ENCODE measurements at regions not wholly inside any gene's neighbourhood (a gene's known extent, or its start where the extent isn't known, plus 50 kb on each side); places are given as distances from the start of the nearest gene placed in this dataset.
"Not testable (repeated sequence)": the region's sequence is repeated elsewhere in the genome, so short reads cannot be mapped to it uniquely, and the experiment has no call there.

DNA sequence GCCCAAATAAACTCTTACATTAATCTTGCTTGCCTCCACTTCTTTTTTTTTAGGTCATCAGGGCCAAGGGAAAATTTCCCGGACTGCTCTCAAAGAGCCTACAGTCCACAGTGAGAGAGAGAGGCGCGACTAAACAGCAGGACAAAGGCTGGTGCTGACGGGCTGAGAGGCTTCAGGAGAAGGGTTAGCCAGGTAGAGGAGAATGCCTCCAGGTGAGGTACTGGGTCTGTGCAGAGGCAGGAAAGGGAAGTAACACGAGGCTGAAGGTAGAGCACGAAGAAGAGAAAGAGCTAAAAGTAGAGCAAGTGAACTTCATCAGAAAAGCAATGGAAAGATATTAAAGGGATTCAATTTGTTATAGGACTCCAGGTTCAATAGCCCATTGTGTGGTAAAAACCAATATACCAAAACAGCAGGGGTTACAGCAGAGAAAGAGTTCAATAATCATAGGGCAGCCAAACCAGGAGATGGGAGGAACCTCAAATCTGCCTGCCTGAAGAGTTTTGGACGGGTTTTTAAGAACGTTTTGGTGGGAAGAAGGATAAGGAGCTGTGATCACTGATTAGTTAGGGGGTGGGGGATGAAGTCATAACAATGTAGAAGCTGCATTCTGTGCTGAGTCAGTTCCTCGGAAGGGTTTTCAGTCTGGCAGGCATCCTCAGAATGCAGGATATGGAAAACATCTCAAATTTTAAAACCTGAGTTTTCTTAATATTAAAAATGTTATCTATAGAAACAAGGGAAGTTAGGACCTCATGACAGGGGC lies 171.5 kb downstream of the AKR1D1 start:
- DNase-seq (no peak), ATAC-seq (no peak)
- intact Hi-C loops (cut with micrococcal nuclease): no loop called here

DNA sequence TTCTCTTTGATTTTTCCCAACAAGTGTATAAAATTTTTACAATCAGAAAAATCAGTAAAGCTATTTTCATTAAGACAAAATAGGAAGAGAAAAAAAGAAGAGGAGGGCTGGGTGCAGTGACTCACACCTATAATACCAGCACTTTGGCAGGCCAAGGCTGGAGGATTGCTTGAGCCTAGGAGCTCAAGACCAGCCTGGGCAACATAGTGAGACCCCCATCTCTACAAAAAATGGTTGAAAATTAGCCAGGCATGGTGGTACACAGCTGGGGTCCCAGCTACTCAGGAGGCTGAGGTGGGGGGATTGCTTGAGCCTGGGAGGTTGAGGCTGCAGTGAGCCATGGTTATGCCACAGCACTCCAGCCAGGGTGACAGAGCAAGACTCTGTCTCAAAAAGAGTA lies 172.3 kb downstream of the AKR1D1 start:
- intact Hi-C loops (cut with micrococcal nuclease): no loop called here
- no peak for ATAC-seq
- no peak for DNase-seq

DNA sequence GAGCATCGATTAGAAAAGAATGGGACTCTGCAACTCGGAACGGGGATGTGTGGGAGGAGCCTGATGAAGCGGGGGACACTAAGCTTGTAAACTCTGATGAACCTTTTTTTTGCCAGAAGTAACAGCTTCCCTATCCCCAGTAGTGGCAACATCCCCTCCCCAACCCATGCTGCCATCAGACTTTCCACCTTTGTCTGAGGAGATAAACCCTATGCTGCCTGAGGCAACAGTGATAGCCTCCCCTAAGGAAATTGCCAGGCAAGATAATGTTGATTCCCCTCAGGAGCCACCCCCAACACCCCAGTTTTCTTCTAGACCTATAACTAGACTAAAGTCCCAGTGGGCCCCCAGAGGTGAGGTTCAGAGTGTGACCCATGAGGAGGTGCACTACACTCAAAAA lies 173.7 kb downstream of the AKR1D1 start:
- intact Hi-C loops (cut with micrococcal nuclease): no loop called here
- DNase-seq (no peak), ATAC-seq (no peak)

DNA sequence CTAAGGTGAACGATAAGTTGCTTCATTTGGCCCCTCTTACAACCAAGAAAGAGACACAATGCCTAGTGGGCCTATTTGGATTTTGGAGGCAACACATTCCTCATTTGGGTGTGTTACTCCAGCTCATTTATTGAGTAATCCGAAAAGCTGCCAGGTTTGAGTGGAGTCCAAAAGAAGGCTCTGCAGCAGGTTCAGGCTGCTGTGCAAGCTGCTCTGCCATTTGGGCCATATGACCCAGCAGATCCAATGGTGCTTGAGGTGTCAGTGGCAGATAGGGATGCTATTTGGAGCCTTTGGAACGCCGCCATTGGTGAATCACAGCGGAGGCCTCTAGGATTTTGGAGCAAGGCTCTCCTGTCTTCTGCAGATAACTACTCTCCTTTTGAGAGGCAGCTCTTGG lies 176.4 kb downstream of the AKR1D1 start:
- peak; percentile 61 for ATAC-seq
- peak; percentile 37 for DNase-seq
- intact Hi-C loops (cut with micrococcal nuclease): not testable (repeated sequence)

DNA sequence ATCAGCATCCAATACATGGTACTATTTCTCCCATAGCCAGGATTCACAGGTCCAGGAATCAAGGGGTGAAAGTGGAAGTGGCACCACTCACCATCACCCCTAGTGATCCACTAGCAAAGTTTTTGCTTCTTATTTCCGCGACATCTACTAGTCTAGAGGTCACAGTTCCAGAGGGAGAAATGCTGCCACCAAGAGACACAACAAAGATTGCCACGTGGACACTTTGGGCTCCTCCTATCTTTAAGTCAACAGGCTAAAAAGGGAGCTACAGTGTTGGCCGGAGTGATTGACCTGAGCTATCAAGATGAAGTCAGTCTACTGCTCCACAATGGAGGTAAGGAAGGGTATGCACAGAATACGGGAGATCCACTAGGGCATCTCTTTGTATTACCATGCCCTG lies 178.2 kb downstream of the AKR1D1 start:
- ATAC-seq (no peak), DNase-seq (no peak)
- intact Hi-C loops (cut with micrococcal nuclease): no loop called here

DNA sequence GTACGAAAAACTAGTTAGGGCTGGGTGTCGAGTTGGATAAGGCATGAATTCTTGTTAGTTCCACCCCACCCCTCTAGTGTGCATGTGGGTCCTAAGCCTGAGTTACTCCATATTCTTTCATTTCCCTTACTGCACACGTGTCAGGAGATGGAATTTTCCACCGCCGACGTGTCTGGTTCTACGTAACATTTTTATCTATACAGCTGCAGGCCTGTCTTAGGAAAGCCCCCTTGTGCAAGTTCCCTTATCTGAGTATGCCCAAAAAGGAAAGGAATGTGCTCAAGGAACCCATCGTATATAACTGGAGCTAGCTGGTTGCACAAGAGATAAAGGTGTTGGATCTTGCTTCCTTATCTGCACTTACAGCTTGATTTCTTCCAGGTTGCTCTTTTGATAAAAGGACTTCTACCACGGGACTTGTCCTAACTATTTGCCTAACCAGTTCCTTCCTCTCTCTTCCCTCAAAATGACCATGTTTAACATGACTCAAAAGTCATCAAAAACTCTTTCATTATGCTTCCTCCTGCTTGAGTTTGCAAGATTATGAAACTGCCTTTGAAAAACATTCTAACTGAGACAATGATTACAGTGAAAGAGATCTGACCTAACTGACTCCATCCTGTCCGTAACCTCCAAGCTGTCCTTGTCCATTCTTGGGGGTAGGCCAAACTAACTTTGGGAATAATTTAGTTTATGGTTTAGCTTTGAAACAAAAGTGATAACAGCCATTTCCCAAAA lies 181.4 kb downstream of the AKR1D1 start:
- DNase-seq (no peak), ATAC-seq (peak; percentile 63)
- intact Hi-C loops (cut with micrococcal nuclease): no loop called here

DNA sequence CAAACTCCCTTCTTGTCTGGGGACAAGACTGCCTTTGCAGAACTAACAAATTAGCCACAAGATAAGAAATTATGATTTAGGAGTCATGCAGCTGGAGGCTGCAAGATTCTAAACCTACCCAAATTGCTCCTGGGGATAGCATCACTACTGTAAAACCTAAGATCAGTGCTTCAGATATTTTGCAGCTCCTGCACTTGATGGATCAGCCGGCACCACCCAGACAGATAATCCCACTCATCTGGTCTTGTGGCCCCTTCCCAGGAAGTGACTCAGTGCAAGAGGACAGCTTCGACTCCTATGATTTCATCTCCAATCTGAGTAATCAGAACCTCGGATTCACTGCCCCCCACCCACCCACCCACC lies 181.9 kb downstream of the AKR1D1 start:
- DNase-seq (no peak), ATAC-seq (no peak)
- intact Hi-C loops (cut with micrococcal nuclease): no loop called here

DNA sequence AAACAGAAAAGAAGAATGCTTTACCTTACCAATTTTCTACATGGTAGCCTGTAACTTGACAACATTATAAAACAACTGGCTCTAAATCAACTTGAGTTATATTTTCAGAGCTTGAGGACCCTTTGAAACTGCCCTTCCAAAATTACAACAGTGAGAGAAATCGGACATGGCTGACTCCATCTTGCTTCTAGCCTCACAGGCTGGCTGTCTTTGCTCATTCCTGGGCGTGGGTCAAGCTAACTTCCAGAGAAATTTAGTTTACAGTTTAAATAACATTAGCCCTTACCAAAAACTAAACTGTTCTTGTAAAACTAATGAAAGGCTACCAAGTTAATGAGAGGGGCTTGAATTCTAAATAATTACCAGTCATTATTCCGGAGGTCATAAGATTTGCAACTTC lies 183.4 kb downstream of the AKR1D1 start:
- DNase-seq (no peak), ATAC-seq (no peak)
- intact Hi-C loops (cut with micrococcal nuclease): no loop called here

DNA sequence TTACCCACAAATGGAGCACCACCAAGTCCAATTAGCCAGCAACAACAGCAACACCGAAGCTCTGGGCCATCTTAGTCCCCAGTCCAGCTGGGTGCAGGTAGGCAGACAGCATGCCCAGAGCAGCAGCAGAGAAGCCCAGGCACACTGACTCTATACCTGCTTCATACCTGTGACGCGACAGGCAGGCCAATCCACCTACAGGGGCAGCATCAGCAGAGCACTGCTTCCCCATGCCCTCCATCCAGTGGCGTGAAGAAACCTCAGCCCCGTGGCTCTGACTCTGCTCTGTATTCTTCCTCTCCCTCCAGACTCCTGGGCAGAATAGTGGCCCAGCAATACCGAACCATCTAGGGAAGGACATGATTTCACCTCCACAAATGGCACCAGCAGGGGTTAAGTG lies 191.7 kb downstream of the AKR1D1 start:
- intact Hi-C loops (cut with micrococcal nuclease): no loop called here
- ATAC-seq (no peak), DNase-seq (no peak)

DNA sequence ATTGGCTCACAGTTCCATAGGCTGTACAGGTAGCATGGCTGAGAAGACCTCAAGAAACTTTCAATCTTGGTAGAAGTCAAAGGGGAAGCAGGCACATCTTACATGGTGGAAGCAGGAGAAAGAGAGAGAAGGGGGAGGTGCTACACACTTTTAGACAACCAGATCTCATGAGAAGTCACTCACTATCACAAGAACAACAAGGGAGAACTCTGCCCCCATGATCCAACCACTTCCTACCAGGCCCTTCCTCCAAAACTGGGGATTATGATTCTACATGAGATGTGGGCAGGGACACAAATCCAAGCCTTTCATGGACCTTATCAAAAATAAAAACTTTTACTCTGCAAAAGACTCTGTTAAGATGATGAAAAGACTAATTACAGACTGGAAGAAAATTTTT lies 183.2 kb upstream of the TRIM24 start:
- intact Hi-C loops (cut with micrococcal nuclease): no loop called here
- no peak for ATAC-seq
- DNase-seq: no peak

DNA sequence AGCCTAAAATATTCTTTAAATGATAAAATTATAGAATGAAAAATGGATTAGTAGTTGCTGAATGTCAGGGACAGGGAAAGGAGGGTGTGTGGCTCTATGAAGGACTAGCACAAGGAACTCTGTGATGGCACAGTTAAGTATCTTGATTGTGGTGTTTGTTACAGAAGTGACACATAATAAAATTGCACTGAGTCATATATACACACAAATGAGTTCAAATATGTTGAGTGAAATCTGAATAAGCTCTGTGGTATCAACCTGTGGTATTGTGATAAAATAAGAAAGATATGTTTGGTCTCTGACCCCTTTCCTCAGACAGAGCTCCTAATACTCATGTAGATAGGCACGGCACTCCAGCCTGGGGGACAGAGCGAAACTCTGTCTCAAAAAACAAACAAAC lies 181.5 kb upstream of the TRIM24 start:
- no peak for ATAC-seq
- intact Hi-C loops (cut with micrococcal nuclease): no loop called here
- DNase-seq: no peak

DNA sequence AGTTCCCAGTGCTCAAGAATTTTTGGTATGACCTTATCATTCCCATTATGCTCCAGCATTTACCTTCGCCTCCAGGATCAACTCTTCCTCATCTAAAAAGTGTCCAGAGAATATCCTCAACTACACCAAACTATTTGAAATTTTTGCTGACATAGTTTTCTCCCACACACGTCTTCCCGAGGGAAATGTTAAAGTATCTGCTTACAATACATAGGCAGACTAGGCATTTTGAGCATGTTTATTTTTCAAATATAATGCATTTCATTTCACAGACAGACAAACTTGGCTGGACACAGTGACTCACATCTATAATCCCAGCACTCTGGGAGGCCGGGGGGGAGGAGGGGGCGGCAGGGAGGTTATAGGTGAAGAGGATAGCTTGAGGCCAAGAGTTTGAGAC lies 177.1 kb upstream of the TRIM24 start:
- no peak for ATAC-seq
- DNase-seq: no peak
- intact Hi-C loops (cut with micrococcal nuclease): no loop called here

DNA sequence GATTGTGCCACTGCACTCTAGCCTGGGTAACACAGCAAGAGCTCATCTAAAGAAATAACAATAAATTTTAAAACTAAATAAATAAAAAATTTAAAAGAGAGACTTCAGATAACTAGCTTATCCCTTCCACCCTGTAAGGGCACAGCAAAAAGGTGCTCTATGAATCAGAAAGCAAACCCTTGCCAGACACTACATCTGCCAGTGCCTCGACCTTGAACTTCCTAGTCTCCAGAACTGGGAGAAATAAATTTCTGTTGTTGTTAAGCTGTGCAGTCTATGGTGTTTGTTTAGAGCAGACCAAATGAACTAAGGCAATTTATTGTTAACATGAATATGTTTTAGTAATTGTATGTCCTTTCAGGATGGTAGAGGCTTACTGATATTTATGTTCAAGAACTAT lies 174.9 kb upstream of the TRIM24 start:
- DNase-seq: no peak
- ATAC-seq: no peak
- intact Hi-C loops (cut with micrococcal nuclease): no loop called here

DNA sequence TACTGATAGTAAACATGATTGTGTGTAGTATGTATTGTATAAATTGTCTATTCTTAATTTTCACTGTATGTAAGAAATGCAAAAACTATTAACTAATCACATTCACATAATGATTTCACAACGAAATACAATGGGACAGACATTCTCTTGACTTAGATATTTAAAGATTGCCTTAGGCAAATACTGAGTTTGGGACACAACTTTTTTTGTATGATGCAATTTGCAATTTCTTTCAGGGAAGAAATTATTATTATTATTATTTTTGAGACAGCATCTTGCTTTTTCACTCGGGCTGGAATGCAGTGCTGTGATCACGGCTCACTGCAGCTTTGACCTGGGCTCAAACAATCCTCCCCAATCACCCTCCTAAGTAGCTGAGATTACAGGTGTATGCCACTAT lies 173.2 kb upstream of the TRIM24 start:
- intact Hi-C loops (cut with micrococcal nuclease): no loop called here
- DNase-seq (no peak), ATAC-seq (no peak)

DNA sequence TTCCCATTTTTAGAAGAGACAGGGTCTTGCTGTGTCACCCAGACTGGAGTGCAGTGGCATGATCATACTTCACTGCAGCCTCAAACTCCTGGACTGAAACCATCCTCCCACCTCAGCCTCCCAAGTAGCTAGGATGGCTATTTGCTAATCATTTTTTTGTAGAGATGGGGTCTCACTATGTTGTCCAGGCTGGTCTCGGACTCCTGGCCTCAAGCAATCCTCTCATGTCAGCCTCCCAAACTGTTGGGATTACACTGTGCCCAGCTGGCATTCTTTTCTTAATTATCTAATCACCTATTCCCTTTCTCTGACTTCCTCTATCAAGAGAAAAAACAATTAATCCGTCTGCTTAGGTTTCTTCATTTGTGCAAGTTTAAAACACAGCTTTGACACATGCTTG lies 172.5 kb upstream of the TRIM24 start:
- intact Hi-C loops (cut with micrococcal nuclease): no loop called here
- no peak for DNase-seq
- ATAC-seq: no peak

DNA sequence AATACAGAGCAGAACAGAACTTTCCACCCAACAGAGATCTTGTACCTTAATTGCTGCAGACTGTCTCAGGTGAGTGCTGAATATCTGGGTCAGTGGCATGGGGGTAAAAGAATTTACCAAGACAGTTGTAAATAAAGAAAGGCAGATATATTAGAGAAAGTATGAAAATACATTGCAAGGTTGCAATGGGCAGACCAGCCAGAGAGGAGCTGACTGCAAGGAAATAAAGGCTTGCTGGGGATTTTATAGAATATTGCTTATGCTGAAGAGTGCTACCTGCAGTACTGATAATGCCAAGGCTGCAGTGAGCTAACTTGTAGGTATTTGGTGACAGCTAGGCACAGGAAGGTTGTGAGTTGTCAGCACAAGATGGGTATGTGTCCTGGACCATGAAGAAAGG lies 171.0 kb upstream of the TRIM24 start:
- intact Hi-C loops (cut with micrococcal nuclease): no loop called here
- ATAC-seq (no peak), DNase-seq (no peak)

DNA sequence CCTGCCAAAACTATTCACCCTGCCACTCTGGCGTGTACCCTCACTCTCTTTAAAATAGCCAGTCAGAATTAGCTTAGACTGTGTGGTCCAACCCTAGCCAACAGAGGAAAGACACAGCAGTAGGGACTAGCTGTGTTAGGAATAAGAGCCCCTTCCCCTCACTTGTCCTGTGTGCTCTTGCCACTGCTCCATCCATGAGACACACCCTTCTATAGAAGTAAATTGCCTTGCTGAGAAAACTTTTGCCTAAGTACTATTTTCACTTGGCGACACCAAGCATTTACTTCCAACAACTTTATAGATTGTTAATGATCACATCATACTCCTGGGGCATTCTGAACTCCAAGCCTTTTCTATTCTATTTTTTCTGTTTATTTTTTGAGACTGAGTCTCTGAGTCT lies 170.2 kb upstream of the TRIM24 start:
- ATAC-seq: no peak
- no peak for DNase-seq
- intact Hi-C loops (cut with micrococcal nuclease): no loop called here

DNA sequence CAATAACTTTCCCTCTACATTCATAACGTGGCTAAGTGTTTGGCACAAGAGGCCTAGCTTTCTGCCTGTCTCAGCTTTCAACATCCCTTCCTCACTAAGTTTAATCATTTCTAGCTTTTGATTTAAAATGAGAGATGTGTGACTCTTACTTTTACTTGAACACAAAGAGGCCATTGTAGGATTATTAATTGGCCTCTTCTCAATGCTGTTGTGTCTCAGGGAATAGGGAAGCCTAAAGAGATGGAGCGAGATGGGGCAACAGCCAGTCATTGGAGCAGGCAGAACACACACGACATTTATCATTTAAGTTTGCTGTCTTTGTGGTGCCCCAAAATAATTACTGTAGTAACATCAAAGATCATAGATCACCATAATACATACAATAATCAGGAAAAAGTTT lies 167.1 kb upstream of the TRIM24 start:
- ATAC-seq: no peak
- no peak for DNase-seq
- intact Hi-C loops (cut with micrococcal nuclease): no loop called here

DNA sequence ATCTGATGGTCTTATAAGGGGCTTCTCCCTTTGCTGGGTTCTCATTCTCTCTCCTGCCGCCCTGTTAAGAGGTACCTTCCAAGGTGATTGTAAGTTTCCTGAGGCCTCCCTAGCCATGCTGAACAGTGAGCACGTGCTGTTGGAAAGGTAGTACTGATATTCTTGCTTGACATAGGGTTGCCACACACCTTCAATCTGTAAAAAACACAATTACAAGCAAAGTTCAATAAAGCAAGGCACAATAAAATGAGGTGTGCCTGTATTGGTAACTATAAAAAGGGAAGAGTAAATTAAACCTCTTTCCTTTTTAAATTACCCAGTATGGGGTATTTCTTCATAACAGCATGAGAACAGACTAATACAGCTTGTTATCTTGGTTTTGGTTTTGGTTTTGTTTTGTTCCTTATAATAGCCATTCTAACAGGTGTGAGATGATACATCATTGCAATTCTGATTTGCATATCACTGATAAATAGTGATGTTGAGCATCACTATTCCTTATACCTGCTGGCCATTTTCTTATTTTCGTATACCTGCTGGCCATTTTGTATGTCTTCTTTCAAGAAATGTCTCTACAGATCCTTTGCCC lies 164.9 kb upstream of the TRIM24 start:
- no peak for DNase-seq
- ATAC-seq: no peak
- intact Hi-C loops (cut with micrococcal nuclease): no loop called here

DNA sequence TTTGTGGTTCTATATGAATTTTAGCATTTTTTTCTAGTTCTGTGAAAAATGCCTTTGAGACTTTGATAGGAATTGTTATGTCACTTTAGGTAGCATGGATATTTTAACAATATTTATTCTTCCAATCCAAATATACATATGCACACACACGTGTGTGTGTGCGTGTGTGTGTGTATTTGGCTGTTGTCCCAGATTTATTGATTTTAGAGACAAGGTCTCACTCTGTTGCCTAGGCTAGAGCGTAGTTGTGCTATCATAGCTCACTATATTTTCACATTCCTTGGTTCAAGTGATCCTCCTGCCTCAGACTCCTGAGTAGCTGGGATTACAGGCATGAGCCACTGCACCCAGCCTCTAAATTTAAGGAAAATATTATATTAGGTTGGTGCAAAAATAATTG lies 162.5 kb upstream of the TRIM24 start:
- DNase-seq: no peak
- intact Hi-C loops (cut with micrococcal nuclease): no loop called here
- no peak for ATAC-seq

DNA sequence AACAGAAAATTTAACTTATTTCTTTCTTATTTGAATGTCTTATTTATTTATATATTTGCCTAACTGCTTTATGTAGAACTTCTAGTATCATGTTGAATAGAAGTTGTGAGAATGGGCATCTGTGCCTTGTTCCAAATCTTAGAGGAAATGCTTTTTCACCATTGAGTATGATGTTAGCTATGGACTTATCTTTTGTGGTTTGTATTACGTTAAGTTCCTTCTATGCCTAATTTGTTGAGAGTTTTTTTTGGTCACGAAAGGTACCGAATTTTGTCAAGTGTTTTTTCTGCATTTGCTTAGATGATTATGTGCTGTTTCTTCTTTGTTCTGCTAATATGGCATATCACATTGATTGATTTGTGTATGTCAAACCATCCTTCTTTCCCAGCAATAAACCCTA lies 161.0 kb upstream of the TRIM24 start:
- ATAC-seq (no peak), DNase-seq (no peak)
- intact Hi-C loops (cut with micrococcal nuclease): no loop called here
